K562 (cell line): ENCODE measurements at regions not wholly inside any gene's neighbourhood (a gene's known extent, or its start where the extent isn't known, plus 50 kb on each side); places are given as distances from the start of the nearest gene placed in this dataset.

Experiments used
- FOXP1 ChIP-seq: sonication (generic); formaldehyde crosslinking; IDR thresholded peaks from 2 replicates; pipeline ENCODE4 v1.8.0; 2022; ENCODE audit warnings: mild to moderate bottlenecking, missing genetic modification reagents
- HOXB6 ChIP-seq: fragments of 250-450 bp; sonication (Bioruptor Pico); IDR thresholded peaks from 2 replicates; pipeline ENCODE4 v1.5.1; 2022; ENCODE audit warnings: mild to moderate bottlenecking, borderline replicate concordance
- PHF8 ChIP-seq: fragments of 200-600 bp; sonication (generic); IDR thresholded peaks from 2 replicates; pipeline ENCODE4 v1.6.1; 2012; ENCODE audit warnings: mixed run types, mild to moderate bottlenecking, inconsistent platforms, low read length, moderate library complexity, borderline replicate concordance
- POLR2A ChIP-seq: fragments of 450-650 bp; conservative IDR thresholded peaks from 2 replicates; pipeline ENCODE4 v1.6.1; 2016
- RFX5 ChIP-seq: IDR thresholded peaks from 2 replicates; pipeline ENCODE4 v1.6.1; 2011; ENCODE audit warnings: low read depth, mild to moderate bottlenecking, improper control_type of control experiment, low read length
- ZFX ChIP-seq: sonication (generic); formaldehyde crosslinking; IDR thresholded peaks from 2 replicates; pipeline ENCODE4 v1.8.0; 2022; ENCODE audit warnings: mild to moderate bottlenecking, missing genetic modification reagents, moderate library complexity
- ZNF124 ChIP-seq: sonication (generic); formaldehyde crosslinking; IDR thresholded peaks from 2 replicates; pipeline ENCODE4 v1.8.1; 2022; ENCODE audit warnings: missing genetic modification reagents
- TF ChIP-seq, protein P1 (sequence below): fragments of 450-650 bp; formaldehyde crosslinking; IDR thresholded peaks from 2 replicates; pipeline ENCODE4 v1.4.0; 2022; ENCODE audit warnings: missing genetic modification characterization
- TF ChIP-seq, protein P2 (sequence below): fragments of 250-450 bp; sonication (Bioruptor Pico); IDR thresholded peaks from 2 replicates; pipeline ENCODE4 v1.5.0; 2021
- TF ChIP-seq, protein P3 (sequence below): fragments of 450-650 bp; IDR thresholded peaks from 2 replicates; pipeline ENCODE4 v1.6.1; 2016; ENCODE audit warnings: antibody characterized with exemption
- TF ChIP-seq, protein P4 (sequence below): fragments of 450-650 bp; formaldehyde crosslinking; IDR thresholded peaks from 2 replicates; pipeline ENCODE4 v1.4.0; 2022; ENCODE audit warnings: missing genetic modification characterization
- TF ChIP-seq, protein P5 (sequence below): sonication (generic); formaldehyde crosslinking; IDR thresholded peaks from 2 replicates; pipeline ENCODE4 v1.8.0; 2022; ENCODE audit warnings: mild to moderate bottlenecking, missing genetic modification reagents, borderline replicate concordance

DNA sequence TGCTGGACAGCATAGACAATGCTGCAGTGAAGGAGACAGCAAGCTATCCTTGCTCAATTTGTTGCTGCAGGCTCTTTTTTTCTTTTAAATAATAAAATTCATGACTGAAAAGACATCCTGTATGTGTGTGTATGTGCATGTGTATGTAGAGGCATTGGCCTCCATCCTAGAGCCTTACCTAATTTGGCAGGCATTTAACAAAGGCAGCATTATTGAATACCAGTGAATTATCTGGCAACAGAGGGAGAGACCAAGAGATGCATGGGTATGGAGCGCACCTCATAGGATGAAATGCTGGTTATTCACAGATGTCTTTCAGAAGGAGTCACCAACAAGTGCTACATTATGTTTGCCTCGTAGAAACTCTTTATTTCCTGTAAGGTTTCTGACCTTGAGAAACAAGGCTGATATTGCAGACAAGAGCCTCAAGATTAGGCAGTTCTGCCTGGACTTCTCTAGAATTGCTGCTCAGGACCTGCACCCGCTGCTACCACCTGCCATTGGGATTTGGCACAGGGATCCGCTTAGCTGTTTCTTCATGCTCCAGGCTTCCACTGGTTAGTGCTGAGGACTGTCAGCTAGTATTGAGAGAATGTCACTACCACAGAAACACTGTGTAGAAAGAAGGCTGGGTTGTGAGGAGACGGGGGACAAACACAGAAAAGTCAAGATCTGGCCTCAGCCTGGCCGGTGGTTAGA is 247.7 kb upstream of the RFX3 start:
- TF ChIP-seq, protein P1, sequence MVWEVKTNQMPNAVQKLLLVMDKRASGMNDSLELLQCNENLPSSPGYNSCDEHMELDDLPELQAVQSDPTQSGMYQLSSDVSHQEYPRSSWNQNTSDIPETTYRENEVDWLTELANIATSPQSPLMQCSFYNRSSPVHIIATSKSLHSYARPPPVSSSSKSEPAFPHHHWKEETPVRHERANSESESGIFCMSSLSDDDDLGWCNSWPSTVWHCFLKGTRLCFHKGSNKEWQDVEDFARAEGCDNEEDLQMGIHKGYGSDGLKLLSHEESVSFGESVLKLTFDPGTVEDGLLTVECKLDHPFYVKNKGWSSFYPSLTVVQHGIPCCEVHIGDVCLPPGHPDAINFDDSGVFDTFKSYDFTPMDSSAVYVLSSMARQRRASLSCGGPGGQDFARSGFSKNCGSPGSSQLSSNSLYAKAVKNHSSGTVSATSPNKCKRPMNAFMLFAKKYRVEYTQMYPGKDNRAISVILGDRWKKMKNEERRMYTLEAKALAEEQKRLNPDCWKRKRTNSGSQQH (CRISPR knock-in tag) = no peak
- TF ChIP-seq ZFX (CRISPR knock-in tag) = no peak
- TF ChIP-seq HOXB6 (CRISPR knock-in tag) = no peak
- no peak for TF ChIP-seq RFX5
- no peak for TF ChIP-seq PHF8
- TF ChIP-seq, protein P2, sequence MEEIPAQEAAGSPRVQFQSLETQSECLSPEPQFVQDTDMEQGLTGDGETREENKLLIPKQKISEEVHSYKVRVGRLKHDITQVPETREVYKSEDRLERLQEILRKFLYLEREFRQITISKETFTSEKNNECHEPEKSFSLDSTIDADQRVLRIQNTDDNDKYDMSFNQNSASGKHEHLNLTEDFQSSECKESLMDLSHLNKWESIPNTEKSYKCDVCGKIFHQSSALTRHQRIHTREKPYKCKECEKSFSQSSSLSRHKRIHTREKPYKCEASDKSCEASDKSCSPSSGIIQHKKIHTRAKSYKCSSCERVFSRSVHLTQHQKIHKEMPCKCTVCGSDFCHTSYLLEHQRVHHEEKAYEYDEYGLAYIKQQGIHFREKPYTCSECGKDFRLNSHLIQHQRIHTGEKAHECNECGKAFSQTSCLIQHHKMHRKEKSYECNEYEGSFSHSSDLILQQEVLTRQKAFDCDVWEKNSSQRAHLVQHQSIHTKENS = no peak
- TF ChIP-seq POLR2A = no peak
- TF ChIP-seq ZNF124 (CRISPR knock-in tag) = no peak
- TF ChIP-seq, protein P3, sequence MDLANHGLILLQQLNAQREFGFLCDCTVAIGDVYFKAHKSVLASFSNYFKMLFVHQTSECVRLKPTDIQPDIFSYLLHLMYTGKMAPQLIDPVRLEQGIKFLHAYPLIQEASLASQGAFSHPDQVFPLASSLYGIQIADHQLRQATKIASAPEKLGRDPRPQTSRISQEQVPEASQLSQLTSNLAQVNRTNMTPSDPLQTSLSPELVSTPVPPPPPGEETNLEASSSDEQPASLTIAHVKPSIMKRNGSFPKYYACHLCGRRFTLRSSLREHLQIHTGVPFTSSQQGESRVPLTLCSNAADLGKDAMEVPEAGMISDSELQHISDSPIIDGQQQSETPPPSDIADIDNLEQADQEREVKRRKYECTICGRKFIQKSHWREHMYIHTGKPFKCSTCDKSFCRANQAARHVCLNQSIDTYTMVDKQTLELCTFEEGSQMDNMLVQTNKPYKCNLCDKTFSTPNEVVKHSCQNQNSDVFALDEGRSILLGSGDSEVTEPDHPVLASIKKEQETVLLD = no peak
- TF ChIP-seq, protein P4, sequence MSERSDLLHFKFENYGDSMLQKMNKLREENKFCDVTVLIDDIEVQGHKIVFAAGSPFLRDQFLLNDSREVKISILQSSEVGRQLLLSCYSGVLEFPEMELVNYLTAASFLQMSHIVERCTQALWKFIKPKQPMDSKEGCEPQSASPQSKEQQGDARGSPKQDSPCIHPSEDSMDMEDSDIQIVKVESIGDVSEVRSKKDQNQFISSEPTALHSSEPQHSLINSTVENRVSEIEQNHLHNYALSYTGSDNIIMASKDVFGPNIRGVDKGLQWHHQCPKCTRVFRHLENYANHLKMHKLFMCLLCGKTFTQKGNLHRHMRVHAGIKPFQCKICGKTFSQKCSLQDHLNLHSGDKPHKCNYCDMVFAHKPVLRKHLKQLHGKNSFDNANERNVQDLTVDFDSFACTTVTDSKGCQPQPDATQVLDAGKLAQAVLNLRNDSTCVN (CRISPR knock-in tag) = no peak
- no peak for TF ChIP-seq FOXP1 (CRISPR knock-in tag)
- TF ChIP-seq, protein P5, sequence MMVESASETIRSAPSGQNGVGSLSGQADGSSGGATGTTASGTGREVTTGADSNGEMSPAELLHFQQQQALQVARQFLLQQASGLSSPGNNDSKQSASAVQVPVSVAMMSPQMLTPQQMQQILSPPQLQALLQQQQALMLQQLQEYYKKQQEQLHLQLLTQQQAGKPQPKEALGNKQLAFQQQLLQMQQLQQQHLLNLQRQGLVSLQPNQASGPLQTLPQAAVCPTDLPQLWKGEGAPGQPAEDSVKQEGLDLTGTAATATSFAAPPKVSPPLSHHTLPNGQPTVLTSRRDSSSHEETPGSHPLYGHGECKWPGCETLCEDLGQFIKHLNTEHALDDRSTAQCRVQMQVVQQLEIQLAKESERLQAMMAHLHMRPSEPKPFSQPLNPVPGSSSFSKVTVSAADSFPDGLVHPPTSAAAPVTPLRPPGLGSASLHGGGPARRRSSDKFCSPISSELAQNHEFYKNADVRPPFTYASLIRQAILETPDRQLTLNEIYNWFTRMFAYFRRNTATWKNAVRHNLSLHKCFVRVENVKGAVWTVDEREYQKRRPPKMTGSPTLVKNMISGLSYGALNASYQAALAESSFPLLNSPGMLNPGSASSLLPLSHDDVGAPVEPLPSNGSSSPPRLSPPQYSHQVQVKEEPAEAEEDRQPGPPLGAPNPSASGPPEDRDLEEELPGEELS (CRISPR knock-in tag) = no peak
